Liver (tissue), 8 donors: ENCODE measurements at regions not wholly inside any gene's neighbourhood (a gene's known extent, or its start where the extent isn't known, plus 50 kb on each side); places are given as distances from the start of the nearest gene placed in this dataset.

Experiments used
- DNase-seq: peaks from one replicate; pipeline ENCODE4 v3.0.0-alpha.2; 2017; ENCODE audit warnings: low spot score
- H3K27ac ChIP-seq, 2 donors: one replicate each; pipeline ENCODE4 v1.7.0; 2013; ENCODE audit warnings: inconsistent platforms in 2 of 2, low read length in 2 of 2, control low read depth in 1 of 2, low read depth in 1 of 2, mild to moderate bottlenecking in 1 of 2
- H3K27me3 ChIP-seq, 4 donors: one replicate each; pipeline versions ENCODE4 v1.6.1 to v1.7.0; 2013; ENCODE audit warnings: low read length in 3 of 4, inconsistent platforms in 1 of 4, mild to moderate bottlenecking in 1 of 4, moderate library complexity in 1 of 4; ENCODE audit not compliant: control insufficient read depth in 4 of 4, insufficient read depth in 4 of 4
- H3K36me3 ChIP-seq, 4 donors: one replicate each; pipeline versions ENCODE4 v1.6.1 to v1.7.0; 2013; ENCODE audit warnings: low read length in 3 of 4, mild to moderate bottlenecking in 3 of 4, low read depth in 1 of 4, moderate library complexity in 1 of 4; ENCODE audit not compliant: control insufficient read depth in 4 of 4, insufficient read depth in 3 of 4
- H3K4me1 ChIP-seq, 4 donors: one replicate each; pipeline versions ENCODE4 v1.6.1 to v1.7.0; 2013; ENCODE audit warnings: low read length in 3 of 4, mild to moderate bottlenecking in 3 of 4, moderate library complexity in 1 of 4; ENCODE audit not compliant: control insufficient read depth in 4 of 4, insufficient read depth in 4 of 4
- H3K4me3 ChIP-seq, 3 donors: one replicate each; pipeline versions ENCODE4 v1.6.1 to v1.7.0; 2013; ENCODE audit warnings: low read length in 3 of 3, control low read depth in 1 of 3, low read depth in 1 of 3, mild to moderate bottlenecking in 1 of 3
- H3K9ac ChIP-seq, 2 donors: one replicate each; pipeline ENCODE4 v1.7.0; 2013; ENCODE audit warnings: low read length in 2 of 2, mild to moderate bottlenecking in 2 of 2, moderate library complexity in 2 of 2, control low read depth in 1 of 2, low read depth in 1 of 2
- H3K9me3 ChIP-seq, 4 donors: one replicate each; pipeline versions ENCODE4 v1.6.1 to v1.7.0; 2013; ENCODE audit warnings: low read length in 3 of 4; ENCODE audit not compliant: control insufficient read depth in 4 of 4
- CTCF ChIP-seq: fragments of 150-350 bp; IDR thresholded peaks from 2 replicates; pipeline ENCODE4 v1.5.1; 2017; ENCODE audit warnings: improper control_type of control experiment, low read depth, low read length; ENCODE audit not compliant: missing input control
- EGR1 ChIP-seq, 2 donors: IDR thresholded peaks; 2 replicates each; pipeline ENCODE4 v1.6.1; 2016 to 2018; ENCODE audit warnings: antibody characterized with exemption in 2 of 2, low read depth in 2 of 2
- FOXA1 ChIP-seq: IDR thresholded peaks from 2 replicates; pipeline ENCODE4 v1.6.1; 2016; ENCODE audit warnings: antibody characterized with exemption
- FOXA2 ChIP-seq: IDR thresholded peaks from 2 replicates; pipeline ENCODE4 v1.6.1; 2016; ENCODE audit warnings: antibody characterized with exemption
- GABPA ChIP-seq, 2 donors: IDR thresholded peaks in 1 of 2; conservative IDR thresholded peaks in 1 of 2; 2 replicates each; pipeline ENCODE4 v1.6.1; 2016; ENCODE audit warnings: antibody characterized with exemption in 2 of 2, mild to moderate bottlenecking in 1 of 2, moderate library complexity in 1 of 2
- HNF4A ChIP-seq, 2 donors: conservative IDR thresholded peaks; 2 replicates each; pipeline ENCODE4 v1.6.1; 2016; ENCODE audit warnings: antibody characterized with exemption in 2 of 2, mild to moderate bottlenecking in 2 of 2
- HNF4G ChIP-seq: IDR thresholded peaks from 2 replicates; pipeline ENCODE4 v1.6.1; 2016; ENCODE audit warnings: antibody characterized with exemption
- JUND ChIP-seq, 2 donors: IDR thresholded peaks; 2 replicates each; pipeline ENCODE4 v1.6.1; 2016; ENCODE audit warnings: antibody characterized with exemption in 2 of 2
- MAX ChIP-seq: IDR thresholded peaks from 2 replicates; pipeline ENCODE4 v1.6.1; 2016; ENCODE audit warnings: antibody characterized with exemption
- NR2F2 ChIP-seq: IDR thresholded peaks from 2 replicates; pipeline ENCODE4 v1.6.1; 2016; ENCODE audit warnings: antibody characterized with exemption
- RAD21 ChIP-seq, 2 donors: IDR thresholded peaks; 2 replicates each; pipeline ENCODE4 v1.6.1; 2016; ENCODE audit warnings: antibody characterized with exemption in 2 of 2, mild to moderate bottlenecking in 2 of 2
- RXRA ChIP-seq, 2 donors: IDR thresholded peaks; 2 replicates each; pipeline ENCODE4 v1.6.1; 2017 to 2018; ENCODE audit warnings: antibody characterized with exemption in 2 of 2, mild to moderate bottlenecking in 1 of 2
- SP1 ChIP-seq: IDR thresholded peaks from 2 replicates; pipeline ENCODE4 v1.6.1; 2018; ENCODE audit warnings: antibody characterized with exemption, mild to moderate bottlenecking
- TAF1 ChIP-seq: conservative IDR thresholded peaks from 2 replicates; pipeline ENCODE4 v1.6.1; 2016; ENCODE audit warnings: antibody characterized with exemption, mild to moderate bottlenecking
- YY1 ChIP-seq: IDR thresholded peaks from 2 replicates; pipeline ENCODE4 v1.6.1; 2016; ENCODE audit warnings: antibody characterized with exemption, mild to moderate bottlenecking
- ZBTB33 ChIP-seq: IDR thresholded peaks from 2 replicates; pipeline ENCODE4 v1.6.1; 2016; ENCODE audit warnings: antibody characterized with exemption
- WGBS: extraction: QIAGEN DNeasy Blood & Tissue Kit; methylation state at CpG from one replicate; pipeline ENCODE4 v1.1.7; 2013; 5-methylcytosine and 5-hydroxymethylcytosine counted together
- TF ChIP-seq, protein P1 (sequence below): IDR thresholded peaks from 2 replicates; pipeline ENCODE4 v1.6.1; 2016; ENCODE audit warnings: antibody characterized with exemption, mild to moderate bottlenecking
- TF ChIP-seq, protein P2 (sequence below): IDR thresholded peaks from 2 replicates; pipeline ENCODE4 v1.6.1; 2016; ENCODE audit warnings: antibody characterized with exemption
- donor health status: healthy.
- donor health status: healthy.
- donor health status: healthy.
- donor health status: healthy.
- donor health status: healthy.

- DNase-seq: no peak
- H3K27ac ChIP-seq: no peak overlapping the region
- no peak overlapping the region for H3K9ac ChIP-seq
- no peak overlapping the region for H3K4me3 ChIP-seq
- TF ChIP-seq ZBTB33 (no peak), GABPA (IDR thresholded peaks at IDR 0.05 in 1 of 2, conservative IDR thresholded peaks at IDR 0.05 in 1 of 2) (no peak), FOXA2 (no peak), JUND (IDR thresholded peaks at IDR 0.05) (no peak), CTCF (no peak), RXRA (IDR thresholded peaks at IDR 0.05) (no peak), MAX (no peak), NR2F2 (no peak), RAD21 (IDR thresholded peaks at IDR 0.05) (no peak), SP1 (no peak), EGR1 (IDR thresholded peaks at IDR 0.05; ENCODE audit: low read depth in 2 of 2) (no peak), YY1 (no peak), HNF4A (conservative IDR thresholded peaks at IDR 0.05) (no peak), FOXA1 (no peak), TAF1 (no peak), HNF4G (no peak)
- TF ChIP-seq, protein P1, sequence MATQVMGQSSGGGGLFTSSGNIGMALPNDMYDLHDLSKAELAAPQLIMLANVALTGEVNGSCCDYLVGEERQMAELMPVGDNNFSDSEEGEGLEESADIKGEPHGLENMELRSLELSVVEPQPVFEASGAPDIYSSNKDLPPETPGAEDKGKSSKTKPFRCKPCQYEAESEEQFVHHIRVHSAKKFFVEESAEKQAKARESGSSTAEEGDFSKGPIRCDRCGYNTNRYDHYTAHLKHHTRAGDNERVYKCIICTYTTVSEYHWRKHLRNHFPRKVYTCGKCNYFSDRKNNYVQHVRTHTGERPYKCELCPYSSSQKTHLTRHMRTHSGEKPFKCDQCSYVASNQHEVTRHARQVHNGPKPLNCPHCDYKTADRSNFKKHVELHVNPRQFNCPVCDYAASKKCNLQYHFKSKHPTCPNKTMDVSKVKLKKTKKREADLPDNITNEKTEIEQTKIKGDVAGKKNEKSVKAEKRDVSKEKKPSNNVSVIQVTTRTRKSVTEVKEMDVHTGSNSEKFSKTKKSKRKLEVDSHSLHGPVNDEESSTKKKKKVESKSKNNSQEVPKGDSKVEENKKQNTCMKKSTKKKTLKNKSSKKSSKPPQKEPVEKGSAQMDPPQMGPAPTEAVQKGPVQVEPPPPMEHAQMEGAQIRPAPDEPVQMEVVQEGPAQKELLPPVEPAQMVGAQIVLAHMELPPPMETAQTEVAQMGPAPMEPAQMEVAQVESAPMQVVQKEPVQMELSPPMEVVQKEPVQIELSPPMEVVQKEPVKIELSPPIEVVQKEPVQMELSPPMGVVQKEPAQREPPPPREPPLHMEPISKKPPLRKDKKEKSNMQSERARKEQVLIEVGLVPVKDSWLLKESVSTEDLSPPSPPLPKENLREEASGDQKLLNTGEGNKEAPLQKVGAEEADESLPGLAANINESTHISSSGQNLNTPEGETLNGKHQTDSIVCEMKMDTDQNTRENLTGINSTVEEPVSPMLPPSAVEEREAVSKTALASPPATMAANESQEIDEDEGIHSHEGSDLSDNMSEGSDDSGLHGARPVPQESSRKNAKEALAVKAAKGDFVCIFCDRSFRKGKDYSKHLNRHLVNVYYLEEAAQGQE: no peak
- TF ChIP-seq, protein P2, sequence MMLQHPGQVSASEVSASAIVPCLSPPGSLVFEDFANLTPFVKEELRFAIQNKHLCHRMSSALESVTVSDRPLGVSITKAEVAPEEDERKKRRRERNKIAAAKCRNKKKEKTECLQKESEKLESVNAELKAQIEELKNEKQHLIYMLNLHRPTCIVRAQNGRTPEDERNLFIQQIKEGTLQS: no peak
- WGBS: 77% methylated on average over 2 of the region's 2 CpGs
- H3K9me3 ChIP-seq: peaks cover 0 to 2% (median 0%) of the 10 kb centered on the region in 4 donors
- peaks cover 0 to 3% (median 0%) of the 10 kb centered on the region in 4 donors for H3K27me3 ChIP-seq
- no peaks in the 10 kb centered on the region for H3K4me1 ChIP-seq
- H3K36me3 ChIP-seq: no peaks in the 10 kb centered on the region
Measured at GRCh38 chr15:97030251-97030650, 699.8 kb downstream of the NR2F2 start.
